GM18873 (cell line): ENCODE measurements at regions not wholly inside any gene's neighbourhood (a gene's known extent, or its start where the extent isn't known, plus 50 kb on each side); places are given as distances from the start of the nearest gene placed in this dataset.
"Not testable (repeated sequence)": the region's sequence is repeated elsewhere in the genome, so short reads cannot be mapped to it uniquely, and the experiment has no call there.

Source experiments
- ATAC-seq: cut with Tn5 transposase; IDR thresholded peaks from one replicate; pipeline ENCODE4 v1.9.1; 2021; ENCODE audit warnings: mild to moderate bottlenecking, moderate library complexity, moderate number of reproducible peaks; ENCODE audit not compliant: unreplicated experiment, low FRiP score

DNA sequence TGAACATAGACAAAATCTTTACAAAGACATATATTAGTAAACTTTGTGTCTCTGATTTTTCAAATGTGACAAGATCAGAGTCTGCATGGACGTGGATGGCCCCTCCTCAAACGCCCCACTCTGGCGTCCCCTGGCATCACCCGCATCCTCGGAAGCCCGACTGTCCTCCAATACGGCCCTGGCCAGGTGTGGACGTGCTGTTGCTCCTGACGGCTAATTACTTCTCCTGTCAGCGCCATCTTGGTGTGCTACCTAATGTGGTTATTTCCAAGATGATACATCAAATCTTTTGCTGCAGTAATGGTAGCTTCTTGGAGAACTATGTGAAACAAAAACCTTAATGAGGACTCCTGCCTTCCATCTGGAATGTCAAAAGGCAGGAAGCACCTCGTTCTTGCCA, 747.4 kb upstream of the SALL3 start:
- ATAC-seq = no peak

DNA sequence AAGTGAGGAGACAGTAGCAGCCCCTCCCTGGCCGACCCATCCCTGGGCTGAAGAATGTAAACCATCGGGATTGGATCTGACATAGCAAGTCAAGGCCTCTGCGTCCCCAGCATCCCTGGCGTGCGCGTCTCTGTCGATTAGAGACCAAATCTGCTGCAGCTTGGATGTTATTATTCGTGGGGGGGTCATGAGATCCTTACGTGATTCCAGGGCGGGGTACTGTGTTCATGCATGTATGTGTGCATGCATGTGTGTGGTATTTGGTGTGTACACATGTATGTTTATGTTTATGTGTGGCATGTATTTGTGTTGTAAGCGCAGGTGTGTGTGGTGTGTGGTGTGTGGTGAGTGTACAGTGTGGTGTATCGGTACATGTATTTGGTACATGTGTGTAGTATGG, 741.8 kb upstream of the SALL3 start:
- ATAC-seq = no peak

DNA sequence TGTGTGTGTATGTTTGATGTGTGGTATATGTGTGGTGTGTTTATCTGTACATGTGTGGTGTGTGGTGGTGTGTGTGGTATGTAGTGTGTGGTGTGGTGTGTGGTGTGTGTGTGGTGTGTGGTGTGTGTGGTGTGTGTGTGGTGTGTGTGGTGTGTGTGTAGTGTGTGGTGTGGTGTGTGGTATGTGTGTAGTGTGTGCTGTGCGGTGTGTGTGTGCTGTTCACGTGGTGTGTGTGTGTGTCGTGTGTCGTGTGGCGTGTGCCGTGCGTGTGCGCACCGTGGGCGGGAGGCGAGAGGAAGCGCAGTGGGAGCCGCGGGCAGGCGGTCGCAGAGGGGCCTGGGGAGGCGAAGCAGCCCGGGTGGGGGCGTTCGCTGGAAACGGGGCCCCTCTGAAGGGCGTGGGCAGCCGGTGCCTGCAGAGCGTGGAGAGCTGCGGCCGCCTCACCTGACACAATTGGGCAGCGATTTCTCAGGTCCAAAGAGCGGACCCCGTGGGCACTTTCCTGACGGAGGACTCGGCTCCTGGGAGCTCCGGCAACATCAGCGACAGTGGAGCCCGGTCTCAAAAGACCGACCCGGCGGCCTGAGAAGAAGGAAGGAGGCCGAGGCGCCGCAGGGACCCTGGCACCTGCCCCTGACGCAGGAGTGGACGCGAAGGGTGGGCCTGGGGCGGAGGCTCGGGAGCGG, 741.1 kb upstream of the SALL3 start:
- ATAC-seq = no peak

DNA sequence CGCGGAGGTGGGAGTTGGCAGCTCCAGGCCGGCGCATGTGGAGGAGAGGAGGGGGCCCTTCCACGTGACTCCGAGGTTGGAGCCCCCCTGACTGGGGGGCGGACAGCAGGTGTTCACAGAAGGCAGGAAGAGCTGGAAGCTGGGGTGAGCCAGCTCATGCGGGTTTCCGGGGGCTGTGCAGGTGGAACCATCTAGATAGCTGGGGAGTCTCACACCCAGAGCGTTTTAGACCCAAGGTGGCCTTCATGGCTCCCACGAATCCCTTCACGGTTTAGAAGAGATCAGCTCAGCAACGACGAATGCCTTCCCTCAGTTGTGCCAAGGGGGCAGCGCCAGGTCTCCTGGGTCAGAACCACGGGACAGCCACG, 740.5 kb upstream of the SALL3 start:
- ATAC-seq = no peak

DNA sequence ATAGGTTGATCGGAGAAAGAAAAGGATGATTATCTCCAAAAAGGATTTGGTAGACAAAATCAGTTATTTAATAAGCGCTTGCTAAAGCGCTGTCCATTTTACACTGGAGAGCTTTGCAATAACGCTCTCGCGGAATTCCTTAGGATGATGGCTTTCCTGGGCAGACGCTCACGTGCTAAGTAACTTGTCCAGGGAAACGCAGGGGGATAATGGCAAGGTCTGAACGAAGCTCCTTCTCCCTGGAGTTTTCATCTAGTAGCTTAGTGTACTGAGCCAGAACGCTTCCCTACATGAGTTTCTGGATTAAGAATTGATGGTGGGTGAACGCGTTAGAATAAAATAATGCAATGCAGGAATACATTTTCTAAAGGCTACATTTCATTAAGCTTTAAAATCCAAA, 739.5 kb upstream of the SALL3 start:
- no peak for ATAC-seq

DNA sequence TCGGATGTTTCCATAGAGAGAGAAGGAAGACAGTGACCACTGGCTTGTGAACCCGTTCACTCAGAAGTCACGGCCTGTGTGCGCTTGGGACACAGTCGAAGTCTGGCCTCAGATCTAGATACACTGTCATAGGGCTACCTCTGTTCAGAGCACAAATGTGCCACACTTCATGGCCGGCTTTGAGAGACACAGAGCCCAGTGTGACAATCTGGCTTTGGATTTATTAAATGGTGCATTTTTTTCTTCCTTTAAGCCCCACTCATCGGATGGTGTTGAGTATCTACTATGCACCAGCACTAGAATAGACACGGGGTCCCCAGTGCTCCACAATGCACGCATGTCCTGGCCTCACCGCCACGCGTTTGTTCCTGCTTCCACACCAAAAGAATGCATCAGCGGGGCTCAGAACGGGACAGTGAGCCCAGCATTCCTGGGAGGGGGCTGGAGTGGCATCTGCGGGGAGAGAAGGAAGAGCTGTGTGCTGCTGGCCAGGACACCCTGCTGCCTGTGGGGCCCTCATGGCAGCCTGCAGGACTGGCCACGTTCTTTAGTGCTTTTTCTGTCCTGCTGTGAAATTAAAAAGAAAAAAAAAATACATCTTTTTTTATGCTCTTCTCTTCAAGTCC, 738.9 kb upstream of the SALL3 start:
- no peak for ATAC-seq

DNA sequence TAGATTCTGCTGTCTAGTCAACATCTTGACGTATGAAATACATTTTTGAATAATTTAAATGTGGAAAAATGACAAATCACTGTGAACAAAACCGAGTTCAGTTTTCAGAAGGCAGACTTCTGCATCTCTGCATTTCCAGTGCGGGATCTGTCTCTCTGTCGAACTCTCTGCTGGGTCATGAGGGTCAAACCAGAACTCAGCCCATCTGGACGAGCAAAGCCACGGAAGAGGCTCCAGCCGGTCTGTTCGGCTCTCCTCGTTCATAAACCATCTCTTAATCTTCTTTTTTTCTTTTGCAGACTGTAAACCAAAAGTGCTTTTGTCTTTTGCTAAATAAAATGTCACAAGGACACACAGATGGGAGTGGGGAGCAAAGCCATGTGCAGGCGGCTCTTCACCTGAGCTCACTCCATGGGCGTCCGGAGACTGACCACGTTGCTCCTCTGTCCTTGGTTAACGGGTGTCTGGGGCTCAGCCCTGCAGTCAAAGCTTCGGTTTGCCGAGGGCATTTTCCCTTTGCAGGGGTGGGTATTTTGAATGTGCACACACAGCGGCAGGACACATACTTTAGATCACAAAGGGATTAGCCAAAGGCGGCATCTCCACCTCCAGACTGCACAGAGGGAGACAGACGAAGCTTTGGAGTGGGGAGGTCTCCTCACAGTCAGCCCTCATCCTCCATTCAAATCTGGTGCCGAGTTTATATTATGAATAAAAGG, 737.9 kb upstream of the SALL3 start:
- ATAC-seq = no peak

DNA sequence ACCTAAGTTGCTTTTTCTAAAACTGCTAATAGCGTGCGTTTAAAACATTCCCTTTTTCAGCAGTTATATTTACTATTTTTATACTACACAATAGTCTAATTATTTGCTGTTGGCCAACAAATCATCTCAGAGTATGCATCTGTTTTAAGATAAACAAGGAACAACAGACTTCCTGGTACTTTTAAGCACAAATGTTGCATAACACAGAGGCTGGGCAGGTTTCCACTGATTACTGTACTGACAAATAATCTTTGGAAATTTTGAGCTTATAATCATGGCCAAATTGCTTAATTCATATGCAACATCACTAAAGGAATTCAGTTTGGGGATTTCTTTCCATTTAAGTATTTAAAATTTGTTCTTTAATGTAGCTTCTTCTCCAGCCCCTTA, 737.4 kb upstream of the SALL3 start:
- no peak for ATAC-seq

DNA sequence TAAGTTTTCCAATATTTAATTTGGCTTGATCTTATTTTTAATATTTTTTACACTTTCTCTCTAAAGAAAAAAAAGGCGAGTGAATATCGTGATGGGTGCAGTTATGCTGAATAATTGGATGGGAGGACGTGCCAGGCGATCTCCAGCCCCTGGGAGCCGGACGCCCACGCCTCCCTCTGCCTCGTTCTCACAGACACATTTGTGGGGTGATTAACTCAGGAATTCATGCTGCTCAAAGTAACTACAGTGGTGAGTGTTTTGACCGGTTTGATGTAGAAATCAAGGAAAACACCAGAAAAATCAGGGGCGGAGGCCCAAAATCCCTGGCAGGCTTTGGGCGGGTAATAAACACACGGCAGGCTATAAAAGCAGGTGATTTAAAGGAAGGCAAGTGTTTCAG, 736.8 kb upstream of the SALL3 start:
- no peak for ATAC-seq

DNA sequence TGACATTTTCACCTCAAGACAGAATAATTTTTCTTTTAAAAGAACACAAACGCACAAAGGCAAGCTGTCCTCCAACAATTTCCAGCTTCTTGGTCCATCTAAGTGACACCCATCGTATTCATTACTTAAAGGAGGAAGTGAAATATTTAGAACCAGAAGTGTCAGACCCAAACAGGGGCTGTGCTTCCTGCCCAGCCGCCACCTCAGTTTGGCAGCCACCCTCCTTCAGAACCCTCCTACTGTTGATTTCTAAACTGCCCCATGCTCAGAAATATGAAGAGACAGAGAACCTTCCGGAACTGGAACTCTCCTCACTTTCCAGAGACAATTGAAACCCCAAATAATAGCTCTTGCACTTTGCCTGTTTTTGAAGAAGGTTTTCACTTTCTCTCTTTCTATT, 734.8 kb upstream of the SALL3 start:
- no peak for ATAC-seq

DNA sequence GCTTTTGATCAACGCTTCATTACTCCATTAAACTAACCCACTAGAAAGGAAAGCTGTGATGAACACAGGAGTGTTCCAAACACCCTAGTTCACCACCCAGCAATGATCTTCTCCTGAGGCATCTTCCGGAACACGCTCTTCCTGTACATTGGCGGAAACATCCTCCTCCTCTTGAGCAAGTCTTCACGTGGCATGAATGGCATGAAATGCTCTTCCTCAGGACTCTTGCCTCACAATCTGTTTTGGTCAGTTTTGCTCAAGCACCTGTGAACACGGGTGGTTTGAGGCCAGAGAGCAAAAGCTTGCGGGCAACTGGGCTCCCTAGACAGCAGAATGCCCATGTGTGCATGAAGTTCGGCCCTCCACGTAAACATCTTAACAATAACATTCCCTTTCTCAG, 734.2 kb upstream of the SALL3 start:
- ATAC-seq = no peak

DNA sequence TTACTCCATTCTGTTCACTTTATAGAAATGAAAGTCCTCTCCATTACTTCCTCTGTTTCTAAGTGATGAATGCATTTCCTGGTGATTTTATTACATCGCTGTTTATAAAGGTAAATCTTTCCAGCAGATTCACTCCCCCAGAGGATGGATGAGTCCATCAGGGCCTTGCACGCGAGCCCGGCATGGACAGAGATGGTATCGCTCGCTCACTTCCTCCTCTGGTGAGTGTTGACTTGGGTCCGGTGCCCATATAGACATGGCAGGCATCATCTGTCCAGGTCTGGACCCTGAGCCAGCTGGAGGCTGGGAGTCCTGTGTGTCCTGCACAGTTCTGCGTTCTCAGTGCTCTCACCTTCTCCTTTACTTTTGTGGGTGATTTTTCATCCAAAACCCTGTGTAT, 733.6 kb upstream of the SALL3 start:
- no peak for ATAC-seq

DNA sequence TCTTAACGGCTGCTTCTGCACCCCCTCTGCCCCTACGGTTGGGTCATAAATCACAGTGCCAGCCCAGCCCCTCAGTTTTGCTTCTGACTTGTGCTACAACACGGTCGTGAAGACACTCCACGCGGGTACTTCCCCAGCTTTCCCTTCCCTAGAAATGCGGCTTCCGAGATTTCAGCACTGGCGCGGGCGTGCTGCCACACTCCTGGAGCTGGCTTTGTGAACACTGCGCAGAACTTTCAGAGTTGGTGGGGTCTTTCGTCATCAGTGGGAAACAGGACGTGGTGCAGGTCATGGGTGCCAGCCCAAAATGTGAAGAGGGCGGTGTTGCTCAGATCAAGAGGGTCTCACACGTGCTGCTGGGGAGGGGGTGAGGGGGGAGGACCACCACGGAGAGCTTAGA, 733.0 kb upstream of the SALL3 start:
- no peak for ATAC-seq

DNA sequence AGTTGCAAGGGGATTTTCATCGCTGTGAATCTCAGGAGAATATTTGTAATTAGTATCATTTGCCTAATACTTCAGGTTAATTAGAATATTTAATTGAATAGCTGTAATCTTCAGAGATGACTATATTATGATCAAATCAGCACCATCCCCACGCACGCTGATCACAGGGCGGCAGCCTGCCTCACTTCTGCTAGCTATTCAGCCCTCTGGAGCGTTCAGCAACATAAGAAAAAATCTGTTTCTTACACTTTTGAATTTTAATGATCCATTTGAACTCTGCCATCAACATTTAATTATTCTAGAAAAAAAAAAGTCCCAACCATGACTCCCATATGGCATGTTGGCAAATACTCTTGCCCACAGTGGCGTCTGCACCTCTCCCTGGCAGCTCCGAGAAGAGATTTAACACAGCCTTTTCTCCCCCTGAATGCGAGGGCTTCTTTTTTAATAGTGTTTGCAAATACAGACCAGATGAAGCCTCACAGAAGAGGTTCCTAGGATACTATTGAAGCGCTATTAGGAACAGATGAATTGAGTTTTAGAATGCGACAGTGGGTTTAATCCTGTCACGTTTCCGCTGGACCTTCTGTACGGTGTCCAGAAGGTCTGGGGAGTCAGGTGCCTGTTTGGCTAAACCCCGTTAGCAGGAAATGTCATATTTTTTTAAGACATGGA, 731.9 kb upstream of the SALL3 start:
- ATAC-seq = no peak

DNA sequence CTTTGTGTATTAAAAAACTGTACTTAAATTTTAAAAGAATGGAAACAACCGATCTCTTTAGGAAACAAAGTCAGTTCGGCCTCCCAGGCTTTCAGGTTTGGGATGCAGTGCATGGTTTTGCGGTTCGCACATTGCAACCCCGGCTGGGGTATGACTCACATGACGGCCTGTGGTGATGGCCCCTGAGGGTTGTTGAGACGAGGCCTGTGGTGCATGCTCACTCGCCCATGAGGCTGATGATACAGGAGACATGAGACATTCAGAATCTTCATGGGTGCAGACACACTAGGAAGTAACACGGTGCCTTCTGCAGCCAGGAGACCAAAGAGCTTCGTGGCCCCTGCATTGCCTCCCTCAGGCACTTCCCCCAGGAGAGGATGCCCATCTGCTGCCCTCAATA, 724.6 kb upstream of the SALL3 start:
- ATAC-seq = no peak

DNA sequence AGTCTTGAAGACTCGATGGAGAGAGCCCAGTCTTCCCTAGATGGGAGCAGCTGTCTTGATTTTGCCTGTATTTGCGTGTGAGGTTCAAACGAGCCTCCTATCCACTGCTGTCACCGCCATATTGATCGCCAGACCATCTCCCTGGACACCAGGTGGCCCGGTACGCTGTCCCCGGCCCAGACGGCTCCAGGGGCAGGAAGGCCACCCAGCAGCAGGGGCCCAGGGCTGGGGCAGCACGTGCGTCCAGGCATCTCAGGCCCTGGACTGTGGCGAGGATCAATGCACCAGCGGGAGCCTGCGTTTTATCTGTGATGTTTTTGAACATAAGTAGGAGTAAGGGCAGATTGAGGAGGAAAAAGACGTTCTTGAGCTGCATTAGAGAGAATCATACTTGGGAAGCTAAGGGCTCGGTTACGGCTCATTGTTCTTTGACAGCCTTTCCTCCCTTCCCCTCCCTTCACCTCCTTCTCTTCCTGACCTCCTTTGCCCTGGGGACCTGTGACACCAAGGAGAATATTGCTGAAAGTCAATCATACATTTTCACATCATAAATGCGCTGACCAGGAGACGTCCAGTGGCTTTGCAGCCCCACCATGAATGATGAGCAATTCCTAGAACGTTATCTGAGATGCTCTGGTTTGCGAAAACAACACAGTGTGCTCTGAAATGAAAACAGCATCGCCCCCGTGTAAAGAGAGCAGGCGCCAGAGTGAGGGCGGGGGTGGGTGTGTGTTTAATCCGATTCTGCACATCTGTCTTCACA, 711.2 kb upstream of the SALL3 start:
- ATAC-seq = no peak

DNA sequence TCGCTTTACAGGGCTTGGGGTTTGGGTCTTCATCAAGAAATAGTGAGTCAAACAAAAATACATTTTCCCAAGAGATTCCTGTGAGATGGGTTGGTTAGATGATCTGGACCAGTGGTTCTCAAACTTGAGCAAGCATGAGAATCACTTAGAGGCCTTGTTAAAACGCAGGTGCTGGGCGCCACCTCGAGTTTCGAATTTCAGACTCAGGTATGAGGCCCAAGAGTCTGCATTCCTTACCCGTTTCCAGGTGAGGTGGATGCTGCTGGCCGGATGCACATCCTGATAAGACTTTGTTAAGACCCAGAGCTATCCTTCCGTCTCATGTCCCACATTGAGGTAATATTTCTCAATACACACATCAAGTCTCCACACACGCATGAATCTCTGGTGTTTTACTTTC, 707.8 kb upstream of the SALL3 start:
- no peak for ATAC-seq

DNA sequence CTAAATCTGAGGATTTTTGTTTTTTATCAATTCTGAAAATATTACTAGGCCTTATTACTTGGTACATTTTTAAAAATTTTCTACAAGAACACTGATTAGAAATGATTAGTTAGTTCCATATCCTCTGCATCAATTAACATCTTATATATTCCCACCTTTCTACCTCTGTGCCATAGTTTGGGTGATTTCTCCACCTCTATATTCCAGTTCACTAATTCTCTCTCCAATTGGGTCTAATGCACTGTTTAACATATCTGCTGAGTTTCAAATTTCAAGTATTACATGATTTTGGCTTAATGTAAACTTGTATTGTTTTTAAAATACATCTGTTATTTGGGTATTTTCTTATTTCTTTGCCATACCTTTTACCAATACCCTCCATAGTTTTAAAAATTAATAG, 705.7 kb upstream of the SALL3 start:
- no peak for ATAC-seq

DNA sequence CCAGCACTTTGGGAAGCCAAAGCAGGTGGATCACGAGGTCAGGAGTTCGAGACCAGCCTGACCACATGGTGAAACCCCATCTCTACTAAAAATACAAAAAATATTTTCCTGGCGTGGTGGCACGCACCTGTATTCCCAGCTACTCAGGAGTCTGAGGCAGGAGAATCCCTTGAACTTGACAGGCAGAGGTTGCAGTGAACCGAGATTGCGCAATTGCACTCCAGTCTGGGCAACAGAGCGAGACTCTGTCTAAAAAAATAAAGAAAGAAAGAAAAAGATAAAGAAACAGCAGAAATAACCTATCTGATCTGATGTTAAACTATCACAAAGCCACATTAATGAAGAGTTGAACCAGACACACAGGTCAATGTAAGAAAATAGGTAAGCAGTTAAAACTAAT, 696.2 kb upstream of the SALL3 start:
- ATAC-seq = not testable (repeated sequence)

DNA sequence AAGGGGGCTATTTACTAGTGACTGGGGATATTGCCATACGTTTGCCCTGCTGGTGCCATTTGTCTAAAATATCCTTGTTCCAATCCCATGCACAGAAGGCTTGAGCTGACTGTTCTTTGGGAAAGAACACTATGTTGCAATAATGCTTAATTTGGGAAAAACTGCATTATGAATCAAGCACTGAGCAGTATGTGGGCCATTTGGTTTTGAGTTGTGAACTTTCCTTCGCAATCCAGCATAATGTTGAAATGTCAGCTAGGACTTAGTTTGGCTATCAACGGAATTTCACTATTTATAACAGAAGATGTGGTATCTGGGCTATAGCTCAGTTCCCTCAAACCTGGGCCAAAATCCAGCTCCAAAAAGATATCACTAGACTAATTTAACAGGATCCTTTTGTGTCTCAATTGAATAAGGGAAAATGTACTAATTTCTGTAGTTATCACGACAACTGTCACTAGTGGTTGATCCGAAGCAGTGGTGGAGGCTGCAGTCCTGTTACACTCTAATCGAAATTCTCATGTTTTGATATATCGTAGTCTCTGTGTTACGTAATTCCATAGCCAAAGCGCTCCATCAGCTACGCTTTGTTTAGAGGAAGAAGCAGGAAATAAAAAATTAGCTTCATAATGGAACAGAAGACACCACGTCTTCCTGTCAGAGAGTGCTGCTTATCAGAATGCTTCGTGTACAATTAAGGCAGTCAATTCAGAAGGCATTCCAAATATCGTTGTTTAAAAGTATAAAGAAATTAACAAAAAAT, 686.8 kb upstream of the SALL3 start:
- ATAC-seq = no peak
